H1 (cell line): ENCODE measurements at regions not wholly inside any gene's neighbourhood (a gene's known extent, or its start where the extent isn't known, plus 50 kb on each side); places are given as distances from the start of the nearest gene placed in this dataset.

ENCODE experiments used
- CTCF ChIA-PET: fragments of 300-600 bp; sonication (Branson Sonifier 250); formaldehyde crosslinking; loops from one replicate; lab custom pipeline; 2021; ENCODE audit not compliant: partially characterized antibody; lab: Charles Lee
- POLR2A ChIA-PET: fragments of 300-600 bp; sonication (Branson Sonifier 250); formaldehyde crosslinking; loops from one replicate; lab custom pipeline; 2021; ENCODE audit warnings: inconsistent platforms; ENCODE audit not compliant: partially characterized antibody; lab: Charles Lee
- DNase-seq, 2 experiments: peaks; one replicate each; pipeline versions ENCODE4 v3.0.0 to v3.0.0-alpha.2; 2010 to 2022; ENCODE audit warnings: low spot score in 2 of 2, low read depth in 1 of 2, mixed read lengths in 1 of 2
- FAIRE-seq: peaks from 2 replicates; lab custom pipeline; 2011; peaks lifted over from hg19 to GRCh38; lab: Jason Lieb, UNC
- H2AFZ ChIP-seq: 2 replicates; pipeline ENCODE4 v1.8.1; 2012; ENCODE audit warnings: low read length, inconsistent platforms
- H2AK5ac ChIP-seq: 2 replicates; pipeline ENCODE4 v1.6.1; 2013; ENCODE audit warnings: low read depth, low read length
- H2BK120ac ChIP-seq: replicated peaks from 2 replicates; pipeline ENCODE3; 2013; ENCODE audit warnings: low read depth, low read length, inconsistent platforms
- H2BK12ac ChIP-seq: 2 replicates; pipeline ENCODE4 v1.6.1; 2013; ENCODE audit warnings: low read depth, low read length
- H2BK15ac ChIP-seq: 2 replicates; pipeline ENCODE4 v1.6.1; 2013; ENCODE audit warnings: low read length
- H2BK20ac ChIP-seq: 2 replicates; pipeline ENCODE4 v1.6.1; 2013; ENCODE audit warnings: low read length
- H2BK5ac ChIP-seq: 2 replicates; pipeline ENCODE4 v1.6.1; 2013; ENCODE audit warnings: low read depth, low read length
- H3K14ac ChIP-seq: 2 replicates; pipeline ENCODE4 v1.6.1; 2013; ENCODE audit warnings: inconsistent platforms; ENCODE audit not compliant: insufficient read length
- H3K18ac ChIP-seq: 2 replicates; pipeline ENCODE4 v1.6.1; 2013; ENCODE audit warnings: low read length; ENCODE audit errors: extremely low read depth
- H3K23ac ChIP-seq: 2 replicates; pipeline ENCODE4 v1.6.1; 2013; ENCODE audit warnings: inconsistent platforms; ENCODE audit not compliant: insufficient read length
- H3K23me2 ChIP-seq: 2 replicates; pipeline ENCODE4 v1.6.1; 2013; ENCODE audit warnings: low read depth, low read length
- H3K27ac ChIP-seq: 2 replicates; pipeline ENCODE4 v1.6.1; 2011; ENCODE audit warnings: low read depth, low read length, inconsistent platforms
- H3K27me3 ChIP-seq, 4 experiments: replicated peaks in 1 of 4; 1 replicate in 1 of 4; 2 replicates in 3 of 4; pipeline versions ENCODE4 v1.6.1 to v1.8.1; 2011 to 2013; ENCODE audit warnings: low read length in 3 of 4, mild to moderate bottlenecking in 3 of 4, inconsistent platforms in 2 of 4, mixed read lengths in 2 of 4, moderate library complexity in 1 of 4; ENCODE audit not compliant: control insufficient read depth in 3 of 4, insufficient read depth in 3 of 4; ENCODE audit errors: extremely low read depth in 1 of 4
- H3K36me3 ChIP-seq, 4 experiments: 2 replicates each; pipeline versions ENCODE4 v1.6.1 to v1.8.1; 2011 to 2013; ENCODE audit warnings: mild to moderate bottlenecking in 4 of 4, low read length in 3 of 4, moderate library complexity in 2 of 4, control low read depth in 1 of 4, inconsistent platforms in 1 of 4; ENCODE audit not compliant: insufficient read depth in 4 of 4, control insufficient read depth in 2 of 4
- H3K4ac ChIP-seq: replicated peaks from 2 replicates; pipeline ENCODE3; 2013; ENCODE audit warnings: low read length, low read depth, mixed read lengths, inconsistent platforms; ENCODE audit not compliant: insufficient read length
- H3K4me1 ChIP-seq, 4 experiments: replicated peaks in 1 of 4; 1 replicate in 1 of 4; 2 replicates in 3 of 4; pipeline versions ENCODE4 v1.6.1 to v1.8.1; 2011 to 2013; ENCODE audit warnings: low read length in 3 of 4, inconsistent platforms in 2 of 4, mixed read lengths in 1 of 4; ENCODE audit not compliant: insufficient read depth in 4 of 4, control insufficient read depth in 3 of 4
- H3K4me2 ChIP-seq, 2 experiments: 2 replicates each; pipeline versions ENCODE4 v1.6.1 to v1.8.1; 2011 to 2013; ENCODE audit warnings: low read depth in 2 of 2, low read length in 2 of 2, control low read depth in 1 of 2, inconsistent platforms in 1 of 2, mild to moderate bottlenecking in 1 of 2; ENCODE audit not compliant: insufficient read depth in 1 of 2
- H3K4me3 ChIP-seq, 4 experiments: fragments of 200-600, 300-600 bp in 1 of 4; sonication (generic), shearing (Covaris generic), sonication (Bioruptor Twin) in 1 of 4; 2 replicates each; pipeline versions ENCODE4 v1.5.1 to v1.8.1; 2011 to 2016; ENCODE audit warnings: low read length in 4 of 4, low read depth in 3 of 4, control low read depth in 2 of 4, inconsistent platforms in 2 of 4, mild to moderate bottlenecking in 2 of 4, mixed read lengths in 1 of 4, moderate library complexity in 1 of 4; ENCODE audit not compliant: insufficient read depth in 2 of 4; ENCODE audit errors: extremely low read depth in 1 of 4
- H3K56ac ChIP-seq: replicated peaks from 2 replicates; pipeline ENCODE3; 2013; ENCODE audit warnings: low read depth, mild to moderate bottlenecking, mixed read lengths, low read length, inconsistent platforms; ENCODE audit not compliant: insufficient read length
- H3K79me1 ChIP-seq: 2 replicates; pipeline ENCODE4 v1.6.1; 2013; ENCODE audit warnings: low read depth, low read length, control low read depth
- H3K79me2 ChIP-seq, 2 experiments: 2 replicates each; pipeline versions ENCODE4 v1.6.1 to v1.8.1; 2012 to 2013; ENCODE audit warnings: low read length in 2 of 2, mild to moderate bottlenecking in 2 of 2, inconsistent platforms in 1 of 2; ENCODE audit not compliant: insufficient read depth in 2 of 2, control insufficient read depth in 1 of 2
- H3K9ac ChIP-seq, 4 experiments: replicated peaks in 1 of 4; 1 replicate in 1 of 4; 2 replicates in 3 of 4; pipeline versions ENCODE4 v1.6.1 to v1.8.1; 2011 to 2013; ENCODE audit warnings: low read depth in 3 of 4, low read length in 3 of 4, control low read depth in 2 of 4, mild to moderate bottlenecking in 2 of 4, moderate library complexity in 2 of 4, inconsistent platforms in 1 of 4; ENCODE audit errors: extremely low read depth in 1 of 4
- H3K9me3 ChIP-seq, 2 experiments: 2 replicates each; pipeline versions ENCODE4 v1.6.1 to v1.8.1; 2012 to 2013; ENCODE audit warnings: mild to moderate bottlenecking in 2 of 2, moderate library complexity in 2 of 2, control low read depth in 1 of 2, inconsistent platforms in 1 of 2, low read depth in 1 of 2, low read length in 1 of 2, mixed read lengths in 1 of 2; ENCODE audit not compliant: insufficient read depth in 2 of 2
- H4K20me1 ChIP-seq, 2 experiments: replicated peaks in 1 of 2; 2 replicates each; pipeline versions ENCODE3 to v1.8.1; 2011 to 2013; ENCODE audit warnings: inconsistent platforms in 2 of 2, low read length in 2 of 2, mild to moderate bottlenecking in 1 of 2; ENCODE audit not compliant: insufficient read depth in 2 of 2, control insufficient read depth in 1 of 2
- H4K5ac ChIP-seq: 2 replicates; pipeline ENCODE4 v1.6.1; 2013; ENCODE audit warnings: low read length, low read depth, mixed read lengths, inconsistent platforms; ENCODE audit not compliant: insufficient read length
- H4K8ac ChIP-seq: 2 replicates; pipeline ENCODE4 v1.8.0; 2013; ENCODE audit warnings: mild to moderate bottlenecking, moderate library complexity, low read length, inconsistent platforms; ENCODE audit not compliant: insufficient read depth; ENCODE audit errors: extremely low read depth
- H4K91ac ChIP-seq: replicated peaks from 2 replicates; pipeline ENCODE3; 2013; ENCODE audit warnings: low read length, mixed read lengths, inconsistent platforms; ENCODE audit not compliant: insufficient read length
- BACH1 ChIP-seq: IDR thresholded peaks from 2 replicates; pipeline ENCODE4 v1.6.1; 2012; ENCODE audit warnings: low read length, improper control_type of control experiment
- BCL11A ChIP-seq, 2 experiments: IDR thresholded peaks; one replicate each; pipeline ENCODE4 v1.6.1; 2011; ENCODE audit warnings: low read depth in 2 of 2, low read length in 2 of 2, mild to moderate bottlenecking in 2 of 2
- CREB1 ChIP-seq: IDR thresholded peaks from 2 replicates; pipeline ENCODE4 v1.6.1; 2012; ENCODE audit warnings: inconsistent platforms
- CTBP2 ChIP-seq: IDR thresholded peaks from 2 replicates; pipeline ENCODE4 v1.7.0; 2011; ENCODE audit warnings: borderline replicate concordance, mild to moderate bottlenecking, moderate library complexity, mixed read lengths, low read length; ENCODE audit not compliant: insufficient read depth, insufficient read length
- FOSL1 ChIP-seq: IDR thresholded peaks from 2 replicates; pipeline ENCODE4 v1.6.1; 2011; ENCODE audit warnings: mild to moderate bottlenecking, low read depth, low read length, moderate library complexity; ENCODE audit not compliant: insufficient read depth
- POU5F1 ChIP-seq: IDR thresholded peaks from 2 replicates; pipeline ENCODE4 v1.6.1; 2011; ENCODE audit warnings: low read depth, mild to moderate bottlenecking, low read length, moderate library complexity
- WGBS, 2 experiments: shearing (Covaris generic) in 1 of 2; methylation state at CpG; one replicate each; pipeline versions ENCODE4 v1.1.6 to v1.1.7; 2013 to 2015; ENCODE audit warnings: low lambda C conversion rate in 2 of 2, mixed read lengths in 2 of 2, inconsistent platforms in 1 of 2, low coverage in 1 of 2, missing lambda C conversion rate in 1 of 2; ENCODE audit not compliant: insufficient replicate concordance in 2 of 2, insufficient coverage in 1 of 2, insufficient read length in 1 of 2; ENCODE audit errors: extremely low coverage in 1 of 2, missing lambda C conversion rate in 1 of 2; 5-methylcytosine and 5-hydroxymethylcytosine counted together

DNA sequence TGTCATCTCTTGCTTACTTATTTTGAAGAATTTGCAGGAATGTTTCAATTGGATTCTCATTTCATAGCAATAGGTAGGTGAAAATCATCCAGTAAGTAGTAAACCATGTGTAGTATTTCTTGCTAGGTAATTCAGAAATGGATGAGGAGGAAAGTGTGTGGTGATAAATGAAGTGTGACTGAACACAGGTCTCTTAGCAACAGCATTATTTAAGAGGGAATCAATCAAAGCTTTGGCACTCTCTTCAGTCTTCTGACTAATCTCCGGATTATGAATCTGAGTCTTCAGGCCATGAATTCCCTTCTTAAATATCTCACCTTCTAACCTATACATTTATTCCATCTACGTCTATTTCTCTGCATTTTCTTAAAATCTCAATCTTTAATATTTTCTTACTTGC lies 55.8 kb upstream of the ARHGAP24 start:
- Histone ChIP-seq H3K23ac (no peak overlapping the region), H3K14ac (no peak overlapping the region), H3K18ac (no peak overlapping the region), H4K5ac (no peak overlapping the region), H3K27me3 (no peaks in the 10 kb centered on the region), H3K27ac (no peak overlapping the region), H3K4me2 (no peak overlapping the region), H2BK12ac (no peak overlapping the region), H3K23me2 (no peaks in the 10 kb centered on the region), H2BK20ac (no peak overlapping the region), H2BK15ac (no peak overlapping the region), H3K79me1 (no peaks in the 10 kb centered on the region), H4K91ac (no peak overlapping the region), H4K8ac (no peak overlapping the region), H3K79me2 (no peaks in the 10 kb centered on the region), H3K4ac (no peak overlapping the region), H2AFZ (no peak overlapping the region), H3K56ac (no peak overlapping the region), H3K4me1 (no peaks in the 10 kb centered on the region), H2BK120ac (no peak overlapping the region), H2BK5ac (no peak overlapping the region), H3K36me3 (no peaks in the 10 kb centered on the region), H3K4me3 (no peak overlapping the region), H2AK5ac (no peak overlapping the region), H3K9me3 (no peaks in the 10 kb centered on the region), H4K20me1 (no peaks in the 10 kb centered on the region), H3K9ac (no peak overlapping the region)
- DNase-seq (no peak), FAIRE-seq (no peak)
- TF ChIP-seq BACH1 (no peak), POU5F1 (no peak), FOSL1 (no peak), CTBP2 (no peak), BCL11A (IDR thresholded peaks at IDR 0.05; ENCODE audit: low read depth in 2 of 2, low read length in 2 of 2) (no peak), CREB1 (no peak)
- ChIA-PET POLR2A (no interaction called here), CTCF (no interaction called here)
- 65 to 100% methylated on average over 1 to 2 of the region's 2 CpGs for WGBS, 2 experiments
